Dermis blood vessel endothelial cell (primary cell): ENCODE measurements at regions not wholly inside any gene's neighbourhood (a gene's known extent, or its start where the extent isn't known, plus 50 kb on each side); places are given as distances from the start of the nearest gene placed in this dataset.
"Not testable (repeated sequence)": the region's sequence is repeated elsewhere in the genome, so short reads cannot be mapped to it uniquely, and the experiment has no call there.

ENCODE experiments used
- DNase-seq: peaks from one replicate; pipeline ENCODE4 v3.0.0; 2010

GRCh38 chr6:54440549-54440948 lies 132.3 kb downstream of the TINAG start:
- no peak for DNase-seq

DNA sequence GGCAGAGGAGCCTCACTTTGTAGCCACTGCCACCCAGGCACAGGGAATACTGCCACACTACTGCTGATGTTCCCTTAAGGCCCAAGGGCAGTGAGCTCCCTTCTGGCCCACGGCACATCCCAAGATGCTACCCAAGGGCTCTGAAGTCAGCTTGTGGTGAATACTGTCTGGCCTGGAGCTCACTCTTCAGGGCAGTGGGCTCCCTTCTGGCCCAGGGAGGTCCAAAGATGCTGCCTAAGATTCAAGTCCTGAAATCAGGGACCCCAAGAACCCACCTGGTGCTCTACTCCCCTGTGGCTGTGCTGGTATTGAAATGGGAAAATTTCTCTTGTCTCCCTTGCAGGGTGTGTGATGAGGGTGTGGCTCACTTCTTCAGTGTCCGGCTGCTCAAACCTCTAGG lies 132.8 kb downstream of the TINAG start:
- DNase-seq, result no peak

GRCh38 chr6:54441687-54442248 lies 133.5 kb downstream of the TINAG start:
- DNase-seq, result no peak

DNA sequence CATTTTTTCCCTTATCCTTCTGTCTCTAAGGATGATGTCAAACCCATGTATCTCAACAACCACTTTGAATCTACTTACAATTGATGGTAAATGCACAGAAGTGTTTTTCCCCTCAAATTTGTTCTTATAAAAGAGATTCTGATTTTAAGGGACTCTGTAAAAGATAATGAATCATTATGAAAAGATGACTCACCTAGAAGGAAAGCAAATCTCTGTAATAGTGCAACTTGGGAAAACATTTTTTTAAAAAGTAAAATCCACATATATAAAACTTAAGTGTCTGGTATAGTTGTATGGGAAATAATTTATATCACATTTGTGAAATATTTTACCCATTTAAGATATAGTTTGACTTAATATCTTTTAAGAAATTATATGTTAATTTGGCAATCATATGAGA lies 137.0 kb downstream of the TINAG start:
- DNase-seq, result no peak

GRCh38 chr6:54448617-54449016 lies 140.4 kb downstream of the TINAG start:
- no peak for DNase-seq

DNA sequence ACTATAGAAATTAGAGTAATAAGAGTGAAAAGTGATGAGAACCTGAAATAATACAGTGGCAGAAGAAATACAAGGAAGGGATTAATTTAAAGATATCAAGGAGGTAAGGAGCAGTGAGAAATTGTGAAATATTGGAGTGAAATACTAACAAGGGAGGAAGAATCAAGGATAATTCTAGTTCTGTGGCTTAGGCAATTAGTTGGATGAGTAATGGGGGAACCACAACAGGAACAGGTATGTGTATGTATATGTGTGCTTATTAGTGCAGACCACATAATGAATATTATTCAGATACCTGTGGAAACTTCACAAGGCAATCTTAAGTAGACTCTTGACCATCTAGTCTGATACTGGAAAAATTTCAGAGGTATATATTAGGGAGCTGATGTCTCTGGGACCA lies 143.3 kb downstream of the TINAG start:
- no peak for DNase-seq

DNA sequence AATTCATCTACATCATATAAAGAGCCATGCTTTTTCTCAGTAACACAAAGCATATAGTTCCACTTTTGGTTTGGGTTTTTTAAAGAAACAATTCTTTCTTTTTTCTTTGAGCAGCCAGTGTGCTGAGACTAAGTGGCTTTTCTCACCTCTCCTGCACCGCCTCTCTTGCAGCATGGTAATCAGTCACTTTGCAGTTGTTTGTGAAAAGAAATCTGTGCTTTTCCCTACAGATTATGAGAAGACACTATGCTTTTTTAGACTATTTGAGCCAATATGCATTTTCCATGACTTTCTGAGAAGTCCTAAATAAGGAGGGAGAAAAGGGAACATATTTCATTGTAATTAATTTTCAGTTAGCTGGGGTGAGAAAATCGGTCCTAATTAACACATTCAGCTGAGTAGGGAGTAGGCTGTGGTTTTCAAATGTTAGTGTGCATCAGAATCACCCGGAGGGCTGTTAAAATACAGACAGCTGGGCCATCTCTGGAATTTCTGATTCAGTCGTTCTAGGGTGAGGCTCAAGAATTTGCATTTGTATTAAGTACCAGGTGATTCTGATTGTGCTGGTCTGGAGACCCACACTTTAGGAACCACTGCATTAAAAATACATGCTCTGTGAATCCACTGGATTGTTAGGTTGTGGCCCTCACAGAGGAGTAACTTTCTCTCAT lies 155.2 kb downstream of the TINAG start:
- DNase-seq, result no peak

GRCh38 chr6:54465649-54466300 lies 157.5 kb downstream of the TINAG start:
- no peak for DNase-seq

DNA sequence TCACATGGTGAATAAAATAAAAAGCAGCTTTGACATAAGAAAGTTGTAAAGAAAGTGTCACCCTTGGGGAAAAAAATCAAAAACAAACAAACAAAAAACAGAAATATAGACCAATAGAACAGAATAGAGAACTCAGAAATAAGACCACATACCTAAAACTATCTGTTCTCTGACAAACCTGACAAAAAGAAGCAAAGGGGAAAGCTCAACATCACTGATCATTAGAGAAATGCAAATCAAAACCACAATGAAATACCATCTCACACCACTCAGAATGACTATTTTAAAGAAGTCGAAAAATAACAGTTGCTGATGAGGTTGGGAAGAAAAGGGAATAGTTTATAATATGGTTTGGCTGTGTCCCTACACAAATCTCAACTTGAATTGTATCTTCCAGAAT lies 159.1 kb downstream of the TINAG start:
- no peak for DNase-seq

DNA sequence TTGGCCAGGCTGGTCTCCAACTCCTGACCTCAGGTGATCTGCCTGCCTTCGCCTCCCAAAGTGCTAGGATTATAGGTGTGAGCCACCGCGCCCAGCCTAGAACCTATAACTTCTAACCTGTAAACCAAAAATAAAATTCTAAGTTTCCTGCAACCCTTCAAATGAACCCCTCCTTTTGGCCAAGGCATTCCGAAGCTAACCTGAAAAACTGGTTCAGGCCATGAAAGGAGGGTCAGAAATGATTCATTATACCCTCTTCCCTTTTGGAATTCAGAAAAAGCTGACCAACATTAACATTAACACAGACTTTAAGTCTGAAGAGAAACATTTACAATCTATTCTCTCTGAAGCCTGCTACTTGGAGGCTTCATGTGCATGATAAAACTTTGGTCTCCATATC lies 165.1 kb downstream of the TINAG start:
- DNase-seq, result no peak

GRCh38 chr6:54474898-54475297 lies 166.7 kb downstream of the TINAG start:
- DNase-seq, result no peak

- peak; percentile 21 for DNase-seq
Observed at GRCh38 chr6:54481091-54481490, 172.8 kb downstream of the TINAG start.

DNA sequence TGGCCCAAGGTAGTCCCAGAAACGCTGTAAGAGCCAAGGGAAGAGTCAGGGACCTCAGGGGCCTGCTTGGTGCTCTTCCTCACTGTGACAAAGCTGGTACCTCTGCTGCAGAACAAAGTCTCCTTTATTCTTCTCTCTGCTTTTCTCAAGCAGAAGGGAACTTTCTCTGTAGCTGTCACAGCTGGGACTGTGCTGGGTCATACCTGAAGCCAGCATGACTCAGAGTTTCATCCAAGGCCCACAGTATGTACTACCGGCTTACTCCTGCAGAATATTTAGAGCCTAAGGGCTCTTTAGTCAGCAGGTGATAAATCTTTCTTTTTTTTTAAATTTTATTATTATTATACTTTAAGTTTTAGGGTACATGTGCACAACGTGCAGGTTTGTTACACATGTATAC lies 183.2 kb downstream of the TINAG start:
- DNase-seq, result no peak

DNA sequence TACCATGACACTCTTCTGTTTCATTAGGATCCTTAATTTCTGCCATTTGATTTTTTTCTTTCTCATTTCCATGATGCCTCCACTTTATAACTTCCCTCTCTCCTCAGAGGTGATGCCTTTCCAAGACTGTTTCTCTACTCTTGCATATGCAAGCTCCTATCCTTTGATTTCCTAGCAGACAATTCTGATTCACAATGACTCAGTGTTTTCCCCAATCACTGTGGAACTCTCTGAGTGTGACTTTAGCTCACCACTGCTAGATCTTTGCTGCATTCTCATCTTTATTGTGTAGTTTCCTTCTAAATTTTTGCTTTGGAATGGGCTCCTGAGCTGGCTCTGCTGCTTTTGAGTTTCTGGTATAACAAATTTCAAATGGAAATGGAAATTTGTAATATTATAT lies 184.9 kb downstream of the TINAG start:
- DNase-seq, result peak; percentile 42

DNA sequence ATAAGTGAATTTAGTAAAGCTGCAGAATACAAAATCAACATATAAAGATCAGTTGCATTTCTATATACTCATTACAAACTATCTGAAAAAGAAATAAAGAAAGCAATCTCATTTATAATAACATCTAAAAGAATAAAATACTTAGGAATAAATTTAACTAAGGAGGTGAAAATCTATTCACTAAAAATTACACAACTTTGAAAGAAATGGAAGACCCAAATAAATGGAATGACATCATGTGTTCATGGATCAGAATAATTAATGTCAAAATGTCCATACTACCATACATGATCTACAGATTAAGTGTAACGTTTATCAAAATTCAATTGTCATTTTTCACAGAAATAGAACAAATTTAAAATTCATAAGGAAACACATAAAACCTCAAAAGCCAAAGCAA lies 194.9 kb downstream of the TINAG start:
- DNase-seq, result no peak

- DNase-seq, result peak; percentile 15
Observed at GRCh38 chr6:54515013-54515412, 206.8 kb downstream of the TINAG start.

GRCh38 chr6:54515713-54516112 lies 207.5 kb downstream of the TINAG start:
- no peak for DNase-seq

- no peak for DNase-seq
Observed at GRCh38 chr6:54516321-54516720, 208.1 kb downstream of the TINAG start.

- DNase-seq, result no peak
Observed at GRCh38 chr6:54519161-54519560, 210.9 kb downstream of the TINAG start.

GRCh38 chr6:54525731-54526130 lies 217.5 kb downstream of the TINAG start:
- DNase-seq, result no peak

- DNase-seq, result no peak
Observed at GRCh38 chr6:54533567-54533966, 225.3 kb downstream of the TINAG start.

GRCh38 chr6:54535568-54535967 lies 227.3 kb downstream of the TINAG start:
- no peak for DNase-seq

DNA sequence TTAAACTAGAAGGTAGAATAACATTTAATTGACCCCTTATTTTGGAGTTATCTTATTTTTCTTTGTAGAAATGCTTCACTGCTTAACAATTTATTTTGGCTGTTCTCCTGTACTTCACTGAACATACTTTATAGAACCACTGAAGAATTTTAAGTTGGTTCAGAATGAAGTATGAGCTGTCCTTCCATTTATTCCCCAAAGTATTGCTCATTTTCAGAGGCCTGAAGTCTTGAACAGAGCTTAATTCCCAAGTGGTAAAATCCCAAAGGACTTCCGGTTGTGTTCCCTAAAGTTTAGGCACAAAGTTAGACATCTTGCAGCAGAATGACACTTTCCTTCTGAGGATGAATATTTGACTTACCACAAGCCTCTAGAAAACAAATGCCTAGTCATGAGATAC lies 233.3 kb downstream of the TINAG start:
- no peak for DNase-seq

DNA sequence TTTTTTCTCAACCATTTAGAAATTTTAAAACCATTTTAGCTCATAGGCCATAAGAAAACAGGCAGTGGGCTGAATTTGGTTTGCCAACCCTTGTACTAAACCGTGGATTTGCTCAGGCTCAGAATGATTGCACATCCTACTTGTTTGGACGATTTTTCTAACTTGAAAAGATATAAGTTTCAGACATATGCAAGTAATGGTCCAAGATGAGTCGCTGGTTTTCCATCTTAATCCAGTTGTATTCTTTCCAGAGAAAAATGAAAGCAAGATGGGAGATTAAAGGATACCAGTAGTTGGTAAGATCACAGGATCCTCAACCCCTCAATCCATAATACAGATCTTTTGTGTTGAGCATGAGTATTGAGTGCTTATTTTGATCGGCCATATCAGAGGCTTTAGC lies 250.9 kb downstream of the TINAG start:
- DNase-seq, result no peak

DNA sequence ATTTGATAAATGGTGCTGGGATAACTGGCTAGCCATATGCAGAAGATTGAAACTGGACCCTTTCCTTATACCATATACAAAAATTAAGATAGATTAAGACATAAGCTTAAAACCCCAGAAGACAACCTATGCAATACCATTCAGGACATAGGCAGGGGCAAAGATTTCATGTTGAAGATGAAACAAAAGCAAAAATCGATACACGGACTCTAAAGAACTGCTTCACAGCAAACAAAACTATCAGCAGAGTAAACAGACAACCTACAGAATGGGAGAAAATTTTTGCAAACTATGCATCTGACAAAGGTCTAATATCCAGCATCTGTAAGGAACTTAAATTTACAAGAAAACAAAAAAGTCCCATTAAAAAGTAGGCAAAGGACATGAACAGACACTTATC lies 255.9 kb downstream of the TINAG start:
- DNase-seq, result not testable (repeated sequence)
